OCI-LY7 (cell line): ENCODE measurements at regions not wholly inside any gene's neighbourhood (a gene's known extent, or its start where the extent isn't known, plus 50 kb on each side); places are given as distances from the start of the nearest gene placed in this dataset.
A peak's percentile ranks its signal among the peaks of the same experiment; 100 is the strongest.

Experiments
- BruUV-seq: library from RNA; stranded (reverse); fragments of 400-500 nt; replicated peaks from 2 replicates; lab custom pipeline; 2021; lab: Mats Ljungman, UMichigan
- CTCF ChIA-PET: fragments of 300-600 bp; sonication (Branson Sonifier 250); formaldehyde crosslinking; loops from one replicate; lab custom pipeline; 2022; ENCODE audit warnings: antibody characterized with exemption; ENCODE audit not compliant: unreplicated experiment; lab: Charles Lee
- POLR2A ChIA-PET: fragments of 300-600 bp; sonication (Branson Sonifier 250); formaldehyde crosslinking; loops from one replicate; lab custom pipeline; 2022; ENCODE audit warnings: antibody characterized with exemption; lab: Charles Lee
- DNase-seq: peaks from one replicate; pipeline ENCODE4 v3.0.0-alpha.2; 2015; ENCODE audit warnings: low spot score
- H2AFZ ChIP-seq: fragments of 200-600 bp; sonication (generic), shearing (Covaris generic); 2 replicates; pipeline ENCODE4 v1.6.1; 2014; ENCODE audit warnings: mild to moderate bottlenecking, antibody characterized with exemption, low read length, moderate library complexity
- H3K27ac ChIP-seq: fragments of 200-600 bp; sonication (generic); 2 replicates; pipeline ENCODE4 v1.5.1; 2014; ENCODE audit warnings: mixed run types, low read depth, mild to moderate bottlenecking, moderate library complexity, low read length, inconsistent platforms; ENCODE audit not compliant: poor library complexity, severe bottlenecking
- H3K36me3 ChIP-seq: fragments of 200-600 bp; sonication (generic); 2 replicates; pipeline ENCODE4 v1.6.1; 2014; ENCODE audit warnings: mild to moderate bottlenecking, antibody characterized with exemption, low read length, moderate library complexity, mixed read lengths; ENCODE audit not compliant: insufficient read depth
- H3K4me1 ChIP-seq: fragments of 200-600 bp; sonication (generic); 2 replicates; pipeline ENCODE4 v1.5.1; 2014; ENCODE audit warnings: mild to moderate bottlenecking, low read length; ENCODE audit not compliant: insufficient read depth, poor library complexity, severe bottlenecking
- H3K4me2 ChIP-seq: fragments of 200-600 bp; sonication (generic); 2 replicates; pipeline ENCODE4 v1.6.1; 2014; ENCODE audit warnings: mild to moderate bottlenecking, low read length
- H3K4me3 ChIP-seq: fragments of 200-600 bp; sonication (generic); 2 replicates; pipeline ENCODE4 v1.5.1; 2014; ENCODE audit warnings: mild to moderate bottlenecking, low read depth, low read length; ENCODE audit not compliant: poor library complexity, severe bottlenecking
- H3K79me2 ChIP-seq: fragments of 200-600 bp; sonication (generic); 2 replicates; pipeline ENCODE4 v1.6.1; 2016; ENCODE audit warnings: low read depth, mild to moderate bottlenecking, low read length, moderate library complexity, mixed read lengths; ENCODE audit not compliant: insufficient read depth
- H3K9me2 ChIP-seq: fragments of 200-600 bp; sonication (generic); 2 replicates; pipeline ENCODE4 v1.6.1; 2016; ENCODE audit warnings: mild to moderate bottlenecking, low read length, mixed read lengths; ENCODE audit not compliant: insufficient read depth
- H3K9me3 ChIP-seq: fragments of 200-600 bp; sonication (generic); 2 replicates; pipeline ENCODE4 v1.6.1; 2014; ENCODE audit warnings: mild to moderate bottlenecking, mixed run types, low read length, mixed read lengths
- H4K20me1 ChIP-seq: fragments of 200-600 bp; sonication (generic); 2 replicates; pipeline ENCODE4 v1.6.1; 2014; ENCODE audit warnings: mild to moderate bottlenecking, antibody characterized with exemption, low read length, moderate library complexity, mixed read lengths; ENCODE audit not compliant: insufficient read depth
- CTCF ChIP-seq: fragments of 200-600 bp; sonication (generic); conservative IDR thresholded peaks from 2 replicates; pipeline ENCODE4 v1.5.1; 2014; ENCODE audit warnings: mild to moderate bottlenecking, antibody characterized with exemption, low read length, moderate library complexity, mixed read lengths
- EZH2phosphoT487 ChIP-seq: fragments of 200-600 bp; sonication (generic); IDR thresholded peaks from 2 replicates; pipeline ENCODE4 v1.6.1; 2018; ENCODE audit warnings: low read depth, borderline replicate concordance, mild to moderate bottlenecking, mixed run types, antibody characterized with exemption, low read length, moderate library complexity, mixed read lengths
- intact Hi-C: fragments of 100-400 bp; cut with micrococcal nuclease; formaldehyde crosslinking; loops from one replicate; pipeline ENCODE4 v1.10.0; 2022; ENCODE audit not compliant: unreplicated experiment

- Histone ChIP-seq H3K4me3 (no peak overlapping the region), H2AFZ (no peak overlapping the region), H3K27ac (no peak overlapping the region), H3K4me2 (no peak overlapping the region), H4K20me1 (no peaks in the 10 kb centered on the region), H3K4me1 (no peaks in the 10 kb centered on the region), H3K79me2 (no peaks in the 10 kb centered on the region), H3K36me3 (no peaks in the 10 kb centered on the region), H3K9me2 (no peaks in the 10 kb centered on the region), H3K9me3 (no peaks in the 10 kb centered on the region)
- no peak for TF ChIP-seq EZH2phosphoT487
- no peak for TF ChIP-seq CTCF
- ChIA-PET CTCF (no interaction called here), POLR2A (no interaction called here)
- intact Hi-C loops, result no loop called here
- BruUV-seq, result no TSS peak
- DNase-seq, result peak; percentile 5
Observed at GRCh38 chr12:131441060-131441396, 269.9 kb upstream of the SFSWAP start.

GRCh38 chr12:131441638-131442336 lies 269.1 kb upstream of the SFSWAP start:
- ChIA-PET POLR2A (no interaction called here), CTCF (no interaction called here)
- TF ChIP-seq CTCF (no peak), EZH2phosphoT487 (no peak)
- Histone ChIP-seq H3K36me3 (no peaks in the 10 kb centered on the region), H2AFZ (no peak overlapping the region), H3K4me3 (no peak overlapping the region), H3K27ac (no peak overlapping the region), H3K79me2 (no peaks in the 10 kb centered on the region), H3K4me2 (no peak overlapping the region), H3K9me3 (no peaks in the 10 kb centered on the region), H3K4me1 (no peaks in the 10 kb centered on the region), H3K9me2 (no peaks in the 10 kb centered on the region), H4K20me1 (no peaks in the 10 kb centered on the region)
- intact Hi-C loops, result no loop called here
- BruUV-seq, result no TSS peak
- no peak for DNase-seq

GRCh38 chr12:131442337-131442918 lies 268.5 kb upstream of the SFSWAP start:
- ChIA-PET POLR2A (no interaction called here), CTCF (no interaction called here)
- no TSS peak for BruUV-seq
- Histone ChIP-seq H3K9me2 (no peaks in the 10 kb centered on the region), H2AFZ (no peak overlapping the region), H3K79me2 (no peaks in the 10 kb centered on the region), H3K4me1 (no peaks in the 10 kb centered on the region), H3K27ac (no peak overlapping the region), H3K4me2 (no peak overlapping the region), H3K4me3 (no peak overlapping the region), H4K20me1 (no peaks in the 10 kb centered on the region), H3K36me3 (no peaks in the 10 kb centered on the region), H3K9me3 (no peaks in the 10 kb centered on the region)
- TF ChIP-seq EZH2phosphoT487, result no peak
- TF ChIP-seq CTCF, result no peak
- intact Hi-C loops, result no loop called here
- DNase-seq, result no peak
